Colonic mucosa (tissue), 4 donors: ENCODE measurements at regions not wholly inside any gene's neighbourhood (a gene's known extent, or its start where the extent isn't known, plus 50 kb on each side); places are given as distances from the start of the nearest gene placed in this dataset.
A peak's percentile ranks its signal among the peaks of the same experiment; 100 is the strongest.

Experiments
- DNase-seq: peaks from one replicate; pipeline ENCODE4 v3.0.0-alpha.2; 2020
- H3K27ac ChIP-seq: fragments of 200-600 bp; one replicate; pipeline ENCODE4 v1.8.0; 2021
- H3K27me3 ChIP-seq: fragments of 200-600 bp; one replicate; pipeline ENCODE4 v1.8.0; 2021
- H3K36me3 ChIP-seq: fragments of 200-600 bp; one replicate; pipeline ENCODE4 v1.8.0; 2021
- H3K4me1 ChIP-seq: fragments of 200-600 bp; one replicate; pipeline ENCODE4 v1.8.0; 2021; ENCODE audit warnings: mild to moderate bottlenecking
- H3K4me3 ChIP-seq: fragments of 200-600 bp; one replicate; pipeline ENCODE4 v1.8.0; 2021
- H3K9ac ChIP-seq, 2 donors: one replicate each; pipeline ENCODE4 v1.7.0; 2013; ENCODE audit warnings: control low read depth in 2 of 2, low read depth in 2 of 2, low read length in 2 of 2
- H3K9me3 ChIP-seq: fragments of 200-600 bp; one replicate; pipeline ENCODE4 v1.8.0; 2021
- intact Hi-C: fragments of 100-400 bp; cut with DNase I; formaldehyde crosslinking; loops from one replicate; pipeline ENCODE4 v1.14.1; 2022
- TF ChIP-seq, protein P1 (sequence below): fragments of 200-600 bp; IDR thresholded peaks from one replicate; pipeline ENCODE4 v1.8.0; 2022; ENCODE audit warnings: antibody characterized with exemption, mild to moderate bottlenecking
- donor health status: healthy.
- donor health status: DM: no; HTN: no; CAD: no.
- donor health status: DM: no; HTN: no; CAD: no.

DNA sequence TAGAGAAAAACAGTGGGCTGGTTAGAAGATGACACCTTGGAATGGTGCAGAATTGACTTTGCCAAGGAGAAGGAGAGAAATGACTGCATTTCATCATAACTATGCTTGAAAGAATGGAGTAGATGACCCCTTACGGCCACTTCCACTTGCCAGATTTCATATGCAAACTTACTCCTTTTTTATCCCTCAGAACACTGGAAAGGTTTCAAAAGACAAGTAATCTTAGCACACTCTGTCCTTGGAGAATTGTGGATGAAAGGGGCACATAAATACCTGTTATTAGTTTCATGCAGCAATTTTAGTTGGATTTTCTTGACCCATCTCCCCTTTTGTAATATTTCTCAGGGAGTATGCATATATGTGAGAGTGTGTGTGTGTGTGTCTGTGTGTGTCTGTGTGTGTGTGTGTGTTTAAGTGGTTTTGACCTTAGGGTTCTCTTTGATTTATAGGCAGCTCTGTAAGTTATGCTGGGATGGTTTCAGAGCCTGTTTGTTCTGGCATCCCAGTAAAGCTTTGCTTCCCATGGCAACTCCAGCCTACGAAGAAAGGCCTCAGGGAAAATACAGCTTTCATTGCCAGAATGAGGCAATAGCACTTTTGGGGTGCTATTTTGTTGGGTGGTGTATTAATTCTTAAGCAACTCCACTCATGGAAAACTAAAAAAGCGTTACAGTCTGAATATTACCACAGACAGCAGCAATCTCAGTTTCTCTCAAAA is 122.2 kb upstream of the TP63 start:
- Histone ChIP-seq H3K27ac (no peak overlapping the region), H3K9me3 (no peaks in the 10 kb centered on the region), H3K4me3 (no peak overlapping the region), H3K36me3 (no peaks in the 10 kb centered on the region), H3K9ac (no peak overlapping the region), H3K4me1 (no peaks in the 10 kb centered on the region), H3K27me3 (no peaks in the 10 kb centered on the region)
- intact Hi-C loops = no loop called here
- no peak for DNase-seq
- TF ChIP-seq, protein P1, sequence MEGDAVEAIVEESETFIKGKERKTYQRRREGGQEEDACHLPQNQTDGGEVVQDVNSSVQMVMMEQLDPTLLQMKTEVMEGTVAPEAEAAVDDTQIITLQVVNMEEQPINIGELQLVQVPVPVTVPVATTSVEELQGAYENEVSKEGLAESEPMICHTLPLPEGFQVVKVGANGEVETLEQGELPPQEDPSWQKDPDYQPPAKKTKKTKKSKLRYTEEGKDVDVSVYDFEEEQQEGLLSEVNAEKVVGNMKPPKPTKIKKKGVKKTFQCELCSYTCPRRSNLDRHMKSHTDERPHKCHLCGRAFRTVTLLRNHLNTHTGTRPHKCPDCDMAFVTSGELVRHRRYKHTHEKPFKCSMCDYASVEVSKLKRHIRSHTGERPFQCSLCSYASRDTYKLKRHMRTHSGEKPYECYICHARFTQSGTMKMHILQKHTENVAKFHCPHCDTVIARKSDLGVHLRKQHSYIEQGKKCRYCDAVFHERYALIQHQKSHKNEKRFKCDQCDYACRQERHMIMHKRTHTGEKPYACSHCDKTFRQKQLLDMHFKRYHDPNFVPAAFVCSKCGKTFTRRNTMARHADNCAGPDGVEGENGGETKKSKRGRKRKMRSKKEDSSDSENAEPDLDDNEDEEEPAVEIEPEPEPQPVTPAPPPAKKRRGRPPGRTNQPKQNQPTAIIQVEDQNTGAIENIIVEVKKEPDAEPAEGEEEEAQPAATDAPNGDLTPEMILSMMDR = no peak

DNA sequence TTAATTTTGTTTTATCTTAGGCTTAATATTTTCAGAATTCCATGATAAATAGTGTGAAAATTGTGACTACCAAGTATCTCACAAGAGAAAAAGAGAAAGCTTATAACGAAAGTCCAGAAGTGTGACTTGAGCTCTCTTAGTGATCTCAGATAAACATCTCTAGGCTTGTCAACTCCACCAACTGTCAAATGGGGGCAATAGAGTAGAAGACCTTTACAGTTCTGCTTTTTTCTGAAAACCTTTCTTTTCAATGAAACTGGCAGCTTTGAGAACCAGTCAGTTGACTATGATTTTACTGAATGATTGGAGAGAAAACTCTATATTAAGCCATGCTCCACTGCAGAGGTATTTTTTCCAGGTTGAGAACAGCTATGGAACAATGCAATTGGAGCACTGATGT is 119.2 kb upstream of the TP63 start:
- Histone ChIP-seq H3K27ac (no peak overlapping the region), H3K9me3 (no peaks in the 10 kb centered on the region), H3K36me3 (no peaks in the 10 kb centered on the region), H3K27me3 (no peaks in the 10 kb centered on the region), H3K9ac (no peak overlapping the region), H3K4me3 (no peak overlapping the region), H3K4me1 (no peaks in the 10 kb centered on the region)
- no peak for DNase-seq
- TF ChIP-seq, protein P1 = no peak
- intact Hi-C loops = loop anchor here (10.0 kb wide), 2 partner anchors 237 to 433 kb away; no protein-coding TSS in a partner anchor

DNA sequence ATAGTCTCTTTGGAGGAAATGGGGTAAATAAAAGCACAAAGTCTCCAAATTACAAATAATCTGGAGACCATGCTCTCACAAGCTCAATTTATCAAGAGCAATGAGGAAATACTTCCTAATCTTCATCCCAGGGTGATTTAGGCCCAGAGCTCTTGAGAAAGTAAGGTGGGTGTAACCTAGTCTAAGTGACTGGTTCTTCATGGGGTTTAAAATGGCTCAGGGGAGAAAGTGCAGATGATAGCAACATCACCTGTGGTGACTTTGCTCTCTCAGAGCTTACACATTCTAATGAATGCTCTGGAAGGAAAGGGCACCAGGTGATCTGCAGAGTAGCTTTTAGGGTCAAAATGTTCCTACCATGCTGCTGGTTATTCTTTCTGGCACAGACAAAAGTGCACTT is 118.4 kb upstream of the TP63 start:
- Histone ChIP-seq H3K9ac (no peak overlapping the region), H3K9me3 (no peaks in the 10 kb centered on the region), H3K27ac (peak overlapping the region; percentile 9), H3K4me1 (no peaks in the 10 kb centered on the region), H3K27me3 (no peaks in the 10 kb centered on the region), H3K4me3 (no peak overlapping the region), H3K36me3 (no peaks in the 10 kb centered on the region)
- intact Hi-C loops = loop anchor here (10.0 kb wide), 2 partner anchors 238 to 432 kb away; no protein-coding TSS in a partner anchor
- DNase-seq = no peak
- TF ChIP-seq, protein P1 = no peak

DNA sequence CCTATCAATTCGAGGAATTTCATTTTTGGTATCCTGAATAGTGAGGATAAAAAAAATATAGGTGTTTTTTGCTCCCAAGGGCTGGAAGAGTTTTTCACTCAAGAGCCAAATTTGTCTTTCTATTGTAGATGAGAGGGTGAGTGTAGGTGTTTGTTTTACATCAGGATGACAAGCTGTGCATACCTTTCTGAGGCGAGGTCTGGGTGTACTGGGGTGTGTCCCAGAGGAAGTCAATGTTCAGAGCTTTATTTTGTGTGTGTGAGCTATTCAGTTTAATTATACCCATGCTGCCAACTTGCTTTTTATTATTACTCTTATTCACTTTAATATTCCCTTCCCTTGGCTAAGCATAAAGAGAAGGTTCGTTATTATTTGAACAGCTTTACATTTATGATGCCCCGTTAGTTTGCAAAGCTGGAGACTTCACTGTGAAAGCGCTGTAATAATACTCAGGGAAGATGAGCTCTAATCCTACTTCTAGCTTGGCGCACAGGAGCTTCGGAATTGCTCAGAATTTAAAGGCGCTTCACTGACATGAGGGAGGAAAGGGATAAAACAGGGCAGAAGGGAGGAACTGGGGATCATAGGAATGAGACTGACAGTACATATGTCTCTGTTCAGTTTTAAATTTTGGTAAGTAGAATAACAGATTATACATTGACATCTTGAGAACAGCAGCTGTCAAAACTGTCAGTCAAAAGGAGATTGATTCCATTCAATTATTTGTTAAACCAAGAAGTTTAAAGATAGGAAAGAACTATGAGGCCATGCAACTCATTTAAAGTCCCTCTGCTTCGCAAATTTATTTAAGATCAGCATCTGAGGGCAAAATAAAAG is 117.7 kb upstream of the TP63 start:
- TF ChIP-seq, protein P1 = no peak
- H3K4me3 ChIP-seq = no peak overlapping the region
- H3K36me3 ChIP-seq = no peaks in the 10 kb centered on the region
- H3K9me3 ChIP-seq = no peaks in the 10 kb centered on the region
- H3K27ac ChIP-seq = peak overlapping the region; percentile 9
- H3K4me1 ChIP-seq = no peaks in the 10 kb centered on the region
- DNase-seq = peak; percentile 64
- H3K9ac ChIP-seq = peak overlapping the region in 1 of 2 donors; percentile 26
- intact Hi-C loops = loop anchor here (10.0 kb wide), 2 partner anchors 239 to 431 kb away; no protein-coding TSS in a partner anchor
- H3K27me3 ChIP-seq = no peaks in the 10 kb centered on the region

DNA sequence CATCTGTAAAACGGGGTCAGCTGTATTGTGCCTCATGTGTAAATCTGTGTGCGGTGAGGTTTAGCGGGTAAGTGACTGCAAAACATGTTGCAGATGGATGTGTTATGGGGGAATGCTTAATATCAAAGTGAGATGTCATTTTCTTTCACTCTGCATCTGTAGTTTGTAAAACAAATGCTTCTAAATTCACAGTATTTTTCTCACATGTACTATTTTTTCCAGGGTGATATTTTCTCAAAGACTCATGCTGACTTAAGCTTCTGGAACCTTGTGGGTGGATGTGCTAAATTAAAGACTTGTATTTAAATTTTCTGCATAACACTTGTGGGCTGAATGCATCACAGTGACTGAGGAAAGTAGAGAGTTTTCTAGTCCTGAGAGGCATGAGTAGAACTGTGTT is 115.2 kb upstream of the TP63 start:
- Histone ChIP-seq H3K36me3 (no peaks in the 10 kb centered on the region), H3K4me3 (no peak overlapping the region), H3K27ac (no peak overlapping the region), H3K4me1 (no peaks in the 10 kb centered on the region), H3K27me3 (no peaks in the 10 kb centered on the region), H3K9ac (no peak overlapping the region), H3K9me3 (no peaks in the 10 kb centered on the region)
- no peak for DNase-seq
- intact Hi-C loops = loop anchor here (10.0 kb wide), 2 partner anchors 241 to 429 kb away; no protein-coding TSS in a partner anchor
- TF ChIP-seq, protein P1 = no peak
